Mesothelial cell of epicardium (in vitro differentiated cells): ENCODE measurements at regions not wholly inside any gene's neighbourhood (a gene's known extent, or its start where the extent isn't known, plus 50 kb on each side); places are given as distances from the start of the nearest gene placed in this dataset.

ENCODE experiments used
- DNase-seq, 2 experiments: peaks; one replicate each; pipeline ENCODE4 v3.0.0; 2021; ENCODE audit warnings: low spot score in 2 of 2; ENCODE audit not compliant: unreplicated experiment in 2 of 2
- H3K27ac Mint-ChIP-seq: 2 replicates; pipeline ENCODE4 v1.8.0; 2021; ENCODE audit warnings: mixed read lengths
- H3K27me3 Mint-ChIP-seq: 2 replicates; pipeline ENCODE4 v1.8.0; 2021; ENCODE audit warnings: low read depth, mixed read lengths
- H3K36me3 Mint-ChIP-seq: 2 replicates; pipeline ENCODE4 v1.8.0; 2021; ENCODE audit warnings: mixed read lengths
- H3K4me1 Mint-ChIP-seq: 2 replicates; pipeline ENCODE4 v1.8.0; 2021; ENCODE audit warnings: mixed read lengths
- H3K4me3 Mint-ChIP-seq: 2 replicates; pipeline ENCODE4 v1.8.0; 2021; ENCODE audit warnings: mild to moderate bottlenecking, moderate library complexity, mixed read lengths
- H3K9me3 Mint-ChIP-seq: 2 replicates; pipeline ENCODE4 v1.8.0; 2021; ENCODE audit warnings: mixed read lengths
- TF ChIP-seq, protein P1 (sequence below): fragments of 200-600 bp; sonication (generic); IDR thresholded peaks from one replicate; pipeline ENCODE4 v1.5.0; 2021; ENCODE audit warnings: antibody characterized with exemption; ENCODE audit not compliant: unreplicated experiment

GRCh38 chr1:80053613-80054012 is 1047.1 kb upstream of the ADGRL4 start:
- no peak for DNase-seq
- no peaks in the 10 kb centered on the region for H3K27me3 Mint-ChIP-seq
- no peak overlapping the region for H3K4me3 Mint-ChIP-seq
- H3K27ac Mint-ChIP-seq: no peak overlapping the region
- no peaks in the 10 kb centered on the region for H3K36me3 Mint-ChIP-seq
- TF ChIP-seq, protein P1, sequence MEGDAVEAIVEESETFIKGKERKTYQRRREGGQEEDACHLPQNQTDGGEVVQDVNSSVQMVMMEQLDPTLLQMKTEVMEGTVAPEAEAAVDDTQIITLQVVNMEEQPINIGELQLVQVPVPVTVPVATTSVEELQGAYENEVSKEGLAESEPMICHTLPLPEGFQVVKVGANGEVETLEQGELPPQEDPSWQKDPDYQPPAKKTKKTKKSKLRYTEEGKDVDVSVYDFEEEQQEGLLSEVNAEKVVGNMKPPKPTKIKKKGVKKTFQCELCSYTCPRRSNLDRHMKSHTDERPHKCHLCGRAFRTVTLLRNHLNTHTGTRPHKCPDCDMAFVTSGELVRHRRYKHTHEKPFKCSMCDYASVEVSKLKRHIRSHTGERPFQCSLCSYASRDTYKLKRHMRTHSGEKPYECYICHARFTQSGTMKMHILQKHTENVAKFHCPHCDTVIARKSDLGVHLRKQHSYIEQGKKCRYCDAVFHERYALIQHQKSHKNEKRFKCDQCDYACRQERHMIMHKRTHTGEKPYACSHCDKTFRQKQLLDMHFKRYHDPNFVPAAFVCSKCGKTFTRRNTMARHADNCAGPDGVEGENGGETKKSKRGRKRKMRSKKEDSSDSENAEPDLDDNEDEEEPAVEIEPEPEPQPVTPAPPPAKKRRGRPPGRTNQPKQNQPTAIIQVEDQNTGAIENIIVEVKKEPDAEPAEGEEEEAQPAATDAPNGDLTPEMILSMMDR: no peak
- H3K9me3 Mint-ChIP-seq: peaks cover 20% of the 10 kb centered on the region
- peaks cover 5% of the 10 kb centered on the region for H3K4me1 Mint-ChIP-seq

GRCh38 chr1:80050523-80050922 is 1044.0 kb upstream of the ADGRL4 start:
- Mint-ChIP-seq H3K4me3 (no peak overlapping the region), H3K4me1 (peaks cover 5% of the 10 kb centered on the region), H3K27ac (no peak overlapping the region), H3K9me3 (peaks cover 20% of the 10 kb centered on the region), H3K36me3 (no peaks in the 10 kb centered on the region), H3K27me3 (no peaks in the 10 kb centered on the region)
- no peak for DNase-seq
- TF ChIP-seq, protein P1: no peak

- TF ChIP-seq, protein P1: no peak
- DNase-seq: no peak
- H3K9me3 Mint-ChIP-seq: peaks cover 20% of the 10 kb centered on the region
- H3K27ac Mint-ChIP-seq: no peak overlapping the region
- H3K4me1 Mint-ChIP-seq: peaks cover 5% of the 10 kb centered on the region
- no peaks in the 10 kb centered on the region for H3K36me3 Mint-ChIP-seq
- H3K27me3 Mint-ChIP-seq: no peaks in the 10 kb centered on the region
- no peak overlapping the region for H3K4me3 Mint-ChIP-seq
These were observed 1043.6 kb upstream of the ADGRL4 start for GRCh38 chr1:80050085-80050484.

GRCh38 chr1:80048716-80049115 is 1042.2 kb upstream of the ADGRL4 start:
- no peak for DNase-seq

GRCh38 chr1:80047791-80048190 is 1041.3 kb upstream of the ADGRL4 start:
- Mint-ChIP-seq H3K9me3 (peaks cover 17% of the 10 kb centered on the region), H3K4me1 (no peaks in the 10 kb centered on the region), H3K4me3 (no peak overlapping the region), H3K27ac (no peak overlapping the region), H3K36me3 (no peaks in the 10 kb centered on the region), H3K27me3 (no peaks in the 10 kb centered on the region)
- DNase-seq: no peak
- TF ChIP-seq, protein P1: no peak

More at GRCh38 chr1:80048716-80049115, 1042.2 kb upstream of the ADGRL4 start:
- Mint-ChIP-seq H3K27ac (no peak overlapping the region), H3K4me1 (no peaks in the 10 kb centered on the region), H3K27me3 (no peaks in the 10 kb centered on the region), H3K9me3 (peaks cover 20% of the 10 kb centered on the region), H3K4me3 (no peak overlapping the region), H3K36me3 (no peaks in the 10 kb centered on the region)
- TF ChIP-seq, protein P1: no peak

DNA sequence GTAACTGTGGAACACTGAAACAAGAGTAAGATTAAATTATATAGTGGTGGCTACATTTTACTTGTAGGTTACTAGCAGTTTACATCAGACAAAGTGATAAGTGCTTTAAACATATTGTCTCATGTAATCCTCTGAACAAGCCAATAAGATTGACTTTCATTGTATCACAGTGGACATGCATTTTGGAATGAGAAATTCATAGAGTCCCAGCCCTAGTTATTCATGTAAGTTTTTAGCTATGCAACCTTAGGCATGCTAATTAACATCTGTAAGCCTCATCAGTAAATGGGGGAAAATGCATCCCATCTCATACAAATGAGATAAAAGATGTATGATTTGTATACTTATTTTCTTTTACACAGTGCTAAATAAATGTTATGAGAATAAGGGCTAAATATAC is 1038.1 kb upstream of the ADGRL4 start:
- no peaks in the 10 kb centered on the region for H3K27me3 Mint-ChIP-seq
- no peak overlapping the region for H3K4me3 Mint-ChIP-seq
- no peak for DNase-seq
- TF ChIP-seq, protein P1: no peak
- no peak overlapping the region for H3K27ac Mint-ChIP-seq
- no peaks in the 10 kb centered on the region for H3K4me1 Mint-ChIP-seq
- H3K9me3 Mint-ChIP-seq: no peaks in the 10 kb centered on the region
- H3K36me3 Mint-ChIP-seq: no peaks in the 10 kb centered on the region
